GM19468 (cell line): ENCODE measurements at regions not wholly inside any gene's neighbourhood (a gene's known extent, or its start where the extent isn't known, plus 50 kb on each side); places are given as distances from the start of the nearest gene placed in this dataset.

ENCODE experiments used
- ATAC-seq: cut with Tn5 transposase; IDR thresholded peaks from one replicate; pipeline ENCODE4 v1.9.1; 2021; ENCODE audit warnings: mild to moderate bottlenecking, moderate library complexity, moderate number of reproducible peaks; ENCODE audit not compliant: unreplicated experiment; ENCODE audit errors: extremely low read depth

- ATAC-seq: no peak
Measured at GRCh38 chr4:171759274-171759673, 53.9 kb upstream of the GALNTL6 start.

GRCh38 chr4:171751538-171751937 lies 61.7 kb upstream of the GALNTL6 start:
- no peak for ATAC-seq

- ATAC-seq: no peak
Measured at GRCh38 chr4:171746418-171746817, 66.8 kb upstream of the GALNTL6 start.

- ATAC-seq: no peak
Measured at GRCh38 chr4:171742436-171742835, 70.8 kb upstream of the GALNTL6 start.

GRCh38 chr4:171727185-171727584 lies 86.0 kb upstream of the GALNTL6 start:
- ATAC-seq: no peak

- ATAC-seq: no peak
Measured at GRCh38 chr4:171721937-171722336, 91.3 kb upstream of the GALNTL6 start.

GRCh38 chr4:171719691-171720090 lies 93.5 kb upstream of the GALNTL6 start:
- no peak for ATAC-seq

- ATAC-seq: no peak
Measured at GRCh38 chr4:171718665-171719064, 94.5 kb upstream of the GALNTL6 start.

- ATAC-seq: no peak
Measured at GRCh38 chr4:171718069-171718468, 95.1 kb upstream of the GALNTL6 start.

GRCh38 chr4:171717231-171717741 lies 95.9 kb upstream of the GALNTL6 start:
- ATAC-seq: no peak

GRCh38 chr4:171715973-171716372 lies 97.2 kb upstream of the GALNTL6 start:
- no peak for ATAC-seq

GRCh38 chr4:171714791-171715454 lies 98.3 kb upstream of the GALNTL6 start:
- ATAC-seq: no peak

GRCh38 chr4:171710743-171711142 lies 102.5 kb upstream of the GALNTL6 start:
- ATAC-seq: no peak

GRCh38 chr4:171676555-171677215 lies 136.5 kb upstream of the GALNTL6 start:
- peak; percentile 93 for ATAC-seq

GRCh38 chr4:171674781-171675180 lies 138.4 kb upstream of the GALNTL6 start:
- no peak for ATAC-seq

- ATAC-seq: no peak
Measured at GRCh38 chr4:171668403-171668802, 144.8 kb upstream of the GALNTL6 start.

- ATAC-seq: no peak
Measured at GRCh38 chr4:171667906-171668305, 145.3 kb upstream of the GALNTL6 start.

GRCh38 chr4:171651071-171651470 lies 162.1 kb upstream of the GALNTL6 start:
- ATAC-seq: no peak

GRCh38 chr4:171650543-171650942 lies 162.7 kb upstream of the GALNTL6 start:
- peak; percentile 44 for ATAC-seq

- no peak for ATAC-seq
Measured at GRCh38 chr4:171648926-171649325, 164.3 kb upstream of the GALNTL6 start.

GRCh38 chr4:171646984-171647383 lies 166.2 kb upstream of the GALNTL6 start:
- ATAC-seq: no peak
